Thyroid gland (tissue), 4 donors: ENCODE measurements at regions not wholly inside any gene's neighbourhood (a gene's known extent, or its start where the extent isn't known, plus 50 kb on each side); places are given as distances from the start of the nearest gene placed in this dataset.

Source experiments
- DNase-seq, 2 donors: peaks; one replicate each; pipeline ENCODE4 v3.0.0-alpha.2; 2019
- H3K27ac ChIP-seq, 3 donors: fragments of 200-600 bp; sonication (generic); 1 replicate in 2 of 3; 2 replicates in 1 of 3; pipeline ENCODE4 v1.5.1; 2016 to 2019; ENCODE audit warnings: mild to moderate bottlenecking in 1 of 3, moderate library complexity in 1 of 3
- H3K27me3 ChIP-seq: fragments of 200-600 bp; sonication (generic); one replicate; pipeline ENCODE4 v1.5.1; 2019
- H3K36me3 ChIP-seq, 2 donors: fragments of 200-600 bp; sonication (generic); one replicate each; pipeline ENCODE4 v1.5.1; 2016 to 2019
- H3K4me1 ChIP-seq, 2 donors: fragments of 200-600 bp; sonication (generic); one replicate each; pipeline ENCODE4 v1.5.1; 2017 to 2019
- H3K4me3 ChIP-seq, 3 donors: fragments of 200-600 bp; sonication (generic); replicated peaks in 1 of 3; 1 replicate in 2 of 3; 2 replicates in 1 of 3; pipeline ENCODE4 v1.5.1; 2016; ENCODE audit warnings: mild to moderate bottlenecking in 1 of 3
- H3K9me3 ChIP-seq: fragments of 200-600 bp; sonication (generic); one replicate; pipeline ENCODE4 v1.5.1; 2017
- POLR2A ChIP-seq, 2 donors: fragments of 450-650 bp; IDR thresholded peaks; one replicate each; pipeline ENCODE4 v1.6.1; 2017; ENCODE audit warnings: antibody characterized with exemption in 2 of 2, mild to moderate bottlenecking in 2 of 2, moderate library complexity in 1 of 2
- WGBS, 2 donors: methylation state at CpG; one replicate each; pipeline ENCODE4 v1.1.5; 2017; 5-methylcytosine and 5-hydroxymethylcytosine counted together
- intact Hi-C: fragments of 100-400 bp; cut with DNase I; formaldehyde crosslinking; loops from one replicate; pipeline ENCODE4 v1.15.1; 2023
- TF ChIP-seq, protein P1 (sequence below), 6 experiments: fragments of 200-600 bp in 3 of 6; fragments of 450-650 bp in 3 of 6; sonication (generic) in 3 of 6; IDR thresholded peaks; one replicate each; pipeline ENCODE4 v1.5.1; 2016 to 2019; ENCODE audit warnings: antibody characterized with exemption in 6 of 6, mild to moderate bottlenecking in 2 of 6, inconsistent platforms in 1 of 6, moderate library complexity in 1 of 6

DNA sequence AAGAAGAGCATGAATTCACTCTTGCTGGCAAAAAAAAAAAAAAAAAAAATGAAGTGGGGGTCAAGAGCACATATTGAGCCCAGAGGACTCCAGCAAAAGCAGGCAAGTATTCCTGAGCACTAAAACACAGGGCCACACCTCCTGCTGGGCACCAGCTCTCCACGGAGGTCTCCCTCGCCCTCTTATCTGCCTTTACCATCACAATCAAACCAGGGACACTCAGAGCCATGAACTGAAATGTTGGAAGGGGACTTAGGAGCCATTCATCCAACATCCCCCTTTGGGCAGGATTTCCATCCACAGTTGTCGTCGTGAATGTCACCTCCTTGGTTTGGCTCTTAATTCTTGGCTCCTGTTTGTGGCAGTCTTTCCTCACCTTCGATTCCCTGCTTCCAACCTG is 89.8 kb upstream of the GNAO1 start:
- Histone ChIP-seq H3K4me3 (no peak overlapping the region), H3K27me3 (no peaks in the 10 kb centered on the region), H3K27ac (no peak overlapping the region), H3K9me3 (no peaks in the 10 kb centered on the region), H3K36me3 (no peaks in the 10 kb centered on the region), H3K4me1 (no peaks in the 10 kb centered on the region)
- TF ChIP-seq, protein P1, sequence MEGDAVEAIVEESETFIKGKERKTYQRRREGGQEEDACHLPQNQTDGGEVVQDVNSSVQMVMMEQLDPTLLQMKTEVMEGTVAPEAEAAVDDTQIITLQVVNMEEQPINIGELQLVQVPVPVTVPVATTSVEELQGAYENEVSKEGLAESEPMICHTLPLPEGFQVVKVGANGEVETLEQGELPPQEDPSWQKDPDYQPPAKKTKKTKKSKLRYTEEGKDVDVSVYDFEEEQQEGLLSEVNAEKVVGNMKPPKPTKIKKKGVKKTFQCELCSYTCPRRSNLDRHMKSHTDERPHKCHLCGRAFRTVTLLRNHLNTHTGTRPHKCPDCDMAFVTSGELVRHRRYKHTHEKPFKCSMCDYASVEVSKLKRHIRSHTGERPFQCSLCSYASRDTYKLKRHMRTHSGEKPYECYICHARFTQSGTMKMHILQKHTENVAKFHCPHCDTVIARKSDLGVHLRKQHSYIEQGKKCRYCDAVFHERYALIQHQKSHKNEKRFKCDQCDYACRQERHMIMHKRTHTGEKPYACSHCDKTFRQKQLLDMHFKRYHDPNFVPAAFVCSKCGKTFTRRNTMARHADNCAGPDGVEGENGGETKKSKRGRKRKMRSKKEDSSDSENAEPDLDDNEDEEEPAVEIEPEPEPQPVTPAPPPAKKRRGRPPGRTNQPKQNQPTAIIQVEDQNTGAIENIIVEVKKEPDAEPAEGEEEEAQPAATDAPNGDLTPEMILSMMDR (IDR thresholded peaks at IDR 0.05): no peak
- TF ChIP-seq POLR2A (IDR thresholded peaks at IDR 0.05): no peak
- intact Hi-C loops: no loop called here
- DNase-seq: no peak
- WGBS, 2 donors: 65 to 72% methylated on average over 5 of the region's 5 CpGs

DNA sequence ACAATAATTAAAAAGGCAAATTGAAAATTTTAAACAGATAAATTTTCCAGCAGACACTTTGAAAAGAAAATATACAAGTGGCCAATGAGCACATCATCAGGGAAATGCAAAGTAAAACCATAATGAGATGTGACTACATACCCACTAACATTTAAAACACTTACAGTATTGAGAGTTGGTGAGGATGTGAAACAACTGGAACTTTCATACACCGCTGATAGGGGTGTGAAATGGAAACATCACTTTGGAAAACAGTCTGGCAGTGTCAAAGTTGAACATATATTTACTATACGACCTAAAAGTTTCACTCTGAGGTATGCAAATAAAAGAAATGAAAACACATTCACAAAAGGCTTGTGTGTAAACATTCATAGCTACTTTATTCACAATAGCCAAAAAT is 94.0 kb upstream of the GNAO1 start:
- no peak for DNase-seq
- H3K27ac ChIP-seq: no peak overlapping the region
- 74 to 79% methylated on average over 2 of the region's 2 CpGs for WGBS, 2 donors
- H3K36me3 ChIP-seq: no peaks in the 10 kb centered on the region
- no peaks in the 10 kb centered on the region for H3K27me3 ChIP-seq
- TF ChIP-seq, protein P1 (IDR thresholded peaks at IDR 0.05): no peak
- TF ChIP-seq POLR2A (IDR thresholded peaks at IDR 0.05): no peak
- intact Hi-C loops: no loop called here
- no peaks in the 10 kb centered on the region for H3K9me3 ChIP-seq
- H3K4me3 ChIP-seq: no peak overlapping the region
- no peaks in the 10 kb centered on the region for H3K4me1 ChIP-seq

DNA sequence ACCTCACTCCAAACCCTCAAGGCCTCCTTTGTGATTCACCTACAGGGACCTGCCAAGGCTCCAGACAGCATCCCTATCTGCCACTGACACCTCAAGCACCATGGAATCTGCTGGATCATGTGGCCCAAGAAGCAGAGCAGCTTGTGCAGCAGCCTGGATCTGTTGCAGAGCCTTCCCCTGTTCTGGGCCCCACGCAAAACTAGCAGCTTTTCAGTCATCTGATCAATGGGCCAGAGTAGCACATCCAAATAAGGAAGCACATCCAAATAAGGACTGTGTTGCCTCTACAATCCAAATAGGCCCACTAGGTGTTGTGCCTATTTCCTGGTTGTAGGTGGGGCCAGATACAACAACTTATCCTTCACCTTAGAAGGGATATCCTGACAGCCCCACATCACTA is 97.1 kb upstream of the GNAO1 start:
- H3K27me3 ChIP-seq: no peaks in the 10 kb centered on the region
- no peaks in the 10 kb centered on the region for H3K4me1 ChIP-seq
- no peak for DNase-seq
- H3K27ac ChIP-seq: no peak overlapping the region
- no peak overlapping the region for H3K4me3 ChIP-seq
- WGBS, 2 donors: 36 to 67% methylated on average over 1 of the region's 1 CpG
- intact Hi-C loops: no loop called here
- no peaks in the 10 kb centered on the region for H3K9me3 ChIP-seq
- TF ChIP-seq, protein P1 (IDR thresholded peaks at IDR 0.05): no peak
- no peak for TF ChIP-seq POLR2A (IDR thresholded peaks at IDR 0.05)
- no peaks in the 10 kb centered on the region for H3K36me3 ChIP-seq

DNA sequence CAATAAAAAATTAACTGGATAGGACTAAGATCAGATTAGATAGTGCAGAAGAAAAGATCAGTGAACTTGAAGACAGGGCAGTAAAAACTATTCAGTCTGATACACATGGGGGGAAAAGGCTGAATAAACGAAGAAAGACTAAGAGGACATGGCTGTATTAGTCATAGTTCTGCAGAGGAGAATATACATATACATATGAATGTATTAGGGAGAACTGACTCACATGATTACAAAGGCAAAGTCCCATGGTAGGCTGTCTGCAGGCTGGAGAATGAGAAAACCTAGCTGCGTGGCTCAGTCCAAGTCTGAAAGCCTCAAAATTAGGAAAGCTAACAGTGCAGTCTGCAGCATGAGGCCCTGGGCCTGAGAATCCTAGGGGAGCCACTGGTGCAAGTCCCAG is 98.2 kb upstream of the GNAO1 start:
- intact Hi-C loops: no loop called here
- no peak overlapping the region for H3K27ac ChIP-seq
- 70 to 80% methylated on average over 2 of the region's 2 CpGs for WGBS, 2 donors
- no peaks in the 10 kb centered on the region for H3K9me3 ChIP-seq
- H3K27me3 ChIP-seq: no peaks in the 10 kb centered on the region
- no peaks in the 10 kb centered on the region for H3K36me3 ChIP-seq
- no peak for TF ChIP-seq POLR2A (IDR thresholded peaks at IDR 0.05)
- TF ChIP-seq, protein P1 (IDR thresholded peaks at IDR 0.05): no peak
- H3K4me3 ChIP-seq: no peak overlapping the region
- H3K4me1 ChIP-seq: no peaks in the 10 kb centered on the region
- DNase-seq: no peak

DNA sequence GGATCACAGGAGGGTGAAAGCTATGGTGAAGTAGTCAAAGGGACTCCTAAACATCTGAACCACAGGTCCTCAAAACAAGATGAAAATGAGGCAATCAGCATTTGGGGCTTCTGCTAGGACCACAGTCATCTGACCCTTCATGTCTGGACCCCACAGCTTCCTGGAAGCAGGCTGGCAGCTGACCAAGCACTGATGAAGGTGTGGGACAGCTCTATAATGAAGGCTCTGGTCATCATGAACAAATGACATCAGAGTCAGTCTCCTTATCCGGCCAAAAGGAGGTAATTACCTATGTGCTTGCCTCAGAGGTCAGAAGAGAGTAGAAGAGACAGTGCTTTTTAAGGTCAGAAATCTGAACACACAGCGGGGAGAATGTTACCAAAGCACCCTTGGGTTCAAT is 101.2 kb upstream of the GNAO1 start:
- no peaks in the 10 kb centered on the region for H3K4me1 ChIP-seq

More for the DNA sequence above, 101.2 kb upstream of the GNAO1 start:
- H3K27ac ChIP-seq: no peak overlapping the region
- no peak overlapping the region for H3K4me3 ChIP-seq
- no peaks in the 10 kb centered on the region for H3K9me3 ChIP-seq
- no peak for DNase-seq
- intact Hi-C loops: no loop called here
- H3K27me3 ChIP-seq: no peaks in the 10 kb centered on the region
- WGBS, 2 donors: 87 to 93% methylated on average over 2 of the region's 2 CpGs
- TF ChIP-seq POLR2A (IDR thresholded peaks at IDR 0.05): no peak
- TF ChIP-seq, protein P1 (IDR thresholded peaks at IDR 0.05): no peak
- H3K36me3 ChIP-seq: no peaks in the 10 kb centered on the region
